NCI-H2196 (cell line): ENCODE measurements at regions not wholly inside any gene's neighbourhood (a gene's known extent, or its start where the extent isn't known, plus 50 kb on each side); places are given as distances from the start of the nearest gene placed in this dataset.

ENCODE experiments used
- DNase-seq: peaks from one replicate; lab custom pipeline; 2025; ENCODE audit not compliant: unreplicated experiment; lab: John Stamatoyannopoulos, UW

GRCh38 chr5:54854883-54855581 is 130.4 kb downstream of the ESM1 start:
- no peak for DNase-seq

- no peak for DNase-seq
Measured at GRCh38 chr5:54852007-54852406, 133.4 kb downstream of the ESM1 start.

- DNase-seq: no peak
Measured at GRCh38 chr5:54851449-54851848, 133.9 kb downstream of the ESM1 start.

GRCh38 chr5:54848581-54848980 is 136.8 kb downstream of the ESM1 start:
- DNase-seq: no peak

- DNase-seq: no peak
Measured at GRCh38 chr5:54845567-54845941, 139.8 kb downstream of the ESM1 start.

- peak; percentile 1 for DNase-seq
Measured at GRCh38 chr5:54844905-54845566, 140.4 kb downstream of the ESM1 start.

GRCh38 chr5:54844266-54844665 is 141.1 kb downstream of the ESM1 start:
- no peak for DNase-seq

GRCh38 chr5:54841481-54841880 is 143.9 kb downstream of the ESM1 start:
- no peak for DNase-seq

GRCh38 chr5:54838843-54839242 is 146.6 kb downstream of the ESM1 start:
- no peak for DNase-seq

GRCh38 chr5:54837981-54838380 is 147.4 kb downstream of the ESM1 start:
- no peak for DNase-seq

- DNase-seq: no peak
Measured at GRCh38 chr5:54837093-54837492, 148.3 kb downstream of the ESM1 start.

GRCh38 chr5:54835647-54836046 is 149.7 kb downstream of the ESM1 start:
- no peak for DNase-seq

- DNase-seq: no peak
Measured at GRCh38 chr5:54834121-54834842, 151.1 kb downstream of the ESM1 start.

- no peak for DNase-seq
Measured at GRCh38 chr5:54833590-54833989, 151.8 kb downstream of the ESM1 start.

GRCh38 chr5:54832858-54833257 is 152.5 kb downstream of the ESM1 start:
- DNase-seq: no peak

GRCh38 chr5:54832045-54832444 is 153.3 kb downstream of the ESM1 start:
- DNase-seq: no peak

GRCh38 chr5:54831233-54831632 is 154.2 kb downstream of the ESM1 start:
- DNase-seq: no peak

GRCh38 chr5:54829676-54830535 is 155.5 kb downstream of the ESM1 start:
- no peak for DNase-seq

GRCh38 chr5:54829102-54829501 is 156.3 kb downstream of the ESM1 start:
- no peak for DNase-seq

GRCh38 chr5:54828151-54828550 is 157.2 kb downstream of the ESM1 start:
- DNase-seq: no peak

GRCh38 chr5:54825005-54825404 is 160.4 kb downstream of the ESM1 start:
- no peak for DNase-seq
